Uterus (tissue), 3 donors: ENCODE measurements at regions not wholly inside any gene's neighbourhood (a gene's known extent, or its start where the extent isn't known, plus 50 kb on each side); places are given as distances from the start of the nearest gene placed in this dataset.

Experiments
- DNase-seq, 2 donors: peaks; one replicate each; pipeline ENCODE4 v3.0.0-alpha.2; 2019 to 2020
- H3K27ac ChIP-seq, 2 donors: fragments of 200-600 bp; sonication (generic); 1 replicate in 1 of 2; 2 replicates in 1 of 2; pipeline ENCODE4 v1.5.1; 2016 to 2018
- H3K27me3 ChIP-seq, 2 donors: fragments of 200-600 bp; sonication (generic); one replicate each; pipeline ENCODE4 v1.5.1; 2018 to 2019; ENCODE audit warnings: control low read depth in 1 of 2
- H3K36me3 ChIP-seq, 2 donors: fragments of 200-600 bp; sonication (generic); one replicate each; pipeline ENCODE4 v1.5.1; 2019; ENCODE audit warnings: control low read depth in 1 of 2
- H3K4me1 ChIP-seq, 2 donors: fragments of 200-600 bp; sonication (generic); one replicate each; pipeline ENCODE4 v1.5.1; 2018 to 2019; ENCODE audit warnings: control low read depth in 1 of 2
- H3K4me3 ChIP-seq, 2 donors: fragments of 200-600 bp; sonication (generic); 1 replicate in 1 of 2; 2 replicates in 1 of 2; pipeline ENCODE4 v1.5.1; 2018 to 2019; ENCODE audit warnings: mild to moderate bottlenecking in 1 of 2
- H3K9me3 ChIP-seq, 2 donors: fragments of 200-600 bp; sonication (generic); one replicate each; pipeline ENCODE4 v1.5.1; 2019; ENCODE audit warnings: control low read depth in 1 of 2
- CTCF ChIP-seq, 4 experiments: fragments of 200-600 bp in 2 of 4; fragments of 450-650 bp in 2 of 4; sonication (generic) in 2 of 4; IDR thresholded peaks; one replicate each; pipeline ENCODE4 v1.5.1; 2016 to 2019; ENCODE audit warnings: antibody characterized with exemption in 4 of 4, mild to moderate bottlenecking in 2 of 4, moderate library complexity in 1 of 4
- POLR2A ChIP-seq, 2 donors: fragments of 450-650 bp; IDR thresholded peaks; one replicate each; pipeline ENCODE4 v1.6.1; 2016; ENCODE audit warnings: antibody characterized with exemption in 2 of 2, mild to moderate bottlenecking in 1 of 2, moderate library complexity in 1 of 2
- intact Hi-C: fragments of 100-400 bp; cut with DNase I; formaldehyde crosslinking; loops from one replicate; pipeline ENCODE4 v1.15.1; 2023; ENCODE audit warnings: low total_unique reads
- donor health status: DM: yes; HTN: yes; CAD: no.

- intact Hi-C loops: no loop called here
Measured at GRCh38 chr5:36786448-36787012, 90.0 kb upstream of the NIPBL start.

GRCh38 chr5:36787365-36788093 is 89.0 kb upstream of the NIPBL start:
- Histone ChIP-seq H3K27ac (no peak overlapping the region), H3K27me3 (no peaks in the 10 kb centered on the region), H3K4me3 (no peak overlapping the region), H3K9me3 (no peaks in the 10 kb centered on the region), H3K4me1 (no peaks in the 10 kb centered on the region), H3K36me3 (no peaks in the 10 kb centered on the region)
- no peak for TF ChIP-seq CTCF (IDR thresholded peaks at IDR 0.05)
- no peak for TF ChIP-seq POLR2A (IDR thresholded peaks at IDR 0.05)
- intact Hi-C loops: no loop called here
- DNase-seq: no peak

More at GRCh38 chr5:36786448-36787012, 90.0 kb upstream of the NIPBL start:
- H3K4me1 ChIP-seq: no peaks in the 10 kb centered on the region
- H3K36me3 ChIP-seq: no peaks in the 10 kb centered on the region
- no peak overlapping the region for H3K27ac ChIP-seq
- H3K27me3 ChIP-seq: no peaks in the 10 kb centered on the region
- TF ChIP-seq CTCF (IDR thresholded peaks at IDR 0.05) (no peak), POLR2A (IDR thresholded peaks at IDR 0.05) (no peak)
- H3K9me3 ChIP-seq: no peaks in the 10 kb centered on the region
- no peak overlapping the region for H3K4me3 ChIP-seq
- no peak for DNase-seq

- Histone ChIP-seq H3K36me3 (no peaks in the 10 kb centered on the region), H3K27ac (no peak overlapping the region), H3K4me3 (no peak overlapping the region), H3K4me1 (no peaks in the 10 kb centered on the region), H3K27me3 (no peaks in the 10 kb centered on the region), H3K9me3 (no peaks in the 10 kb centered on the region)
- intact Hi-C loops: no loop called here
- no peak for DNase-seq
- no peak for TF ChIP-seq CTCF (IDR thresholded peaks at IDR 0.05)
- TF ChIP-seq POLR2A (IDR thresholded peaks at IDR 0.05): no peak
Measured at GRCh38 chr5:36790847-36791246, 85.7 kb upstream of the NIPBL start.

GRCh38 chr5:36792560-36793180 is 83.9 kb upstream of the NIPBL start:
- no peak for DNase-seq
- no peaks in the 10 kb centered on the region for H3K36me3 ChIP-seq
- H3K27ac ChIP-seq: no peak overlapping the region
- H3K4me3 ChIP-seq: no peak overlapping the region
- no peak for TF ChIP-seq CTCF (IDR thresholded peaks at IDR 0.05)
- no peaks in the 10 kb centered on the region for H3K9me3 ChIP-seq
- intact Hi-C loops: no loop called here
- no peaks in the 10 kb centered on the region for H3K4me1 ChIP-seq
- no peaks in the 10 kb centered on the region for H3K27me3 ChIP-seq

GRCh38 chr5:36795366-36795765 is 81.2 kb upstream of the NIPBL start:
- intact Hi-C loops: no loop called here
- DNase-seq: no peak
- TF ChIP-seq POLR2A (IDR thresholded peaks at IDR 0.05) (no peak), CTCF (IDR thresholded peaks at IDR 0.05) (no peak)
- H3K4me3 ChIP-seq: no peak overlapping the region
- H3K27ac ChIP-seq: no peak overlapping the region
- no peaks in the 10 kb centered on the region for H3K36me3 ChIP-seq
- no peaks in the 10 kb centered on the region for H3K4me1 ChIP-seq
- H3K9me3 ChIP-seq: no peaks in the 10 kb centered on the region
- H3K27me3 ChIP-seq: no peaks in the 10 kb centered on the region
